Amygdala (tissue), 56 donors: ENCODE measurements at regions not wholly inside any gene's neighbourhood (a gene's known extent, or its start where the extent isn't known, plus 50 kb on each side); places are given as distances from the start of the nearest gene placed in this dataset.

Experiments used
- DNase-seq, 56 donors: peaks; one replicate each; lab custom pipeline; 2025; lab: John Stamatoyannopoulos, UW

DNA sequence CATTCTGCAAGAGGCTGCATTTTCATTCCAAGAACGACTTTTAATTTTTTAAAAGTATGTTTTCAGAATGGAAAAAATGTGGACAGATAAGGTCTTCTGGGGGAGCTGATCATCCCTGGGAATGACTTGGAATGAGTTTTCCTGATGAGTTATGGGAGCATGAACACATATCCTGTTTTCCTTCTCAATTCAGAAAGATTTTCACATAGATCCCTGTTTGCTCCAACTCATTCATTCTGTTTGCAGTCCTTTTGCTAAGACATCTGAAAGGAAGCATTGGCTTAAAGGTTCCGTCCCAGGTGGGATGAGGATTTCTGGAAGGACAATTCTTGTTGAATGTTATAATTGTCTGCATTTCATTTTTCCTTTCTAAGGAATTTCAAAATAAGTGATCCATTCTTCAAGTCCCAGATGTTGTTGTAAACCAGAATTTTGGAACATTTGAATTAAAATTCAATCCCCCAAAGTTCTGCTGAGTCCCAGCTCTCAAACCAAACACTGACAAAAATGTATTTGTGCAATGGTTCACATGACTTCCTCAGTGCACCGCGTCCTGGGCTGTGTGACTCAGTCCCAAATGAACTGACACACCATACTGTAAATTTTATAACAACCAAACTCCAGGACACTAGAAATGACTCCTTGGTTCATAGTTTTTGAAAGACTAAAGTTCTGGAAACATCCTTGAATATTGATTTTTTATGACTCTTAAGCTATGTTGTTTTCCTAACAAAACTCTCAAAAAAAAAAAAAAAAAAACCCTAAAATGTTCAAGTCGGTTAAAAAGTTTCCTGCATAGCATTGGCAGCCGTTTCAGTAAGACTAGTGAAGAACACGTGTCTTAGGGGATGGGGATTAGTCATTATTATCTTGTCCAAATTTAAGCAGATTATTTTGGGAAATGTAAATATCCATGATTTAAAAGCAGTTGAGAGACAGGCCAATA, 281.8 kb upstream of the TCF4 start:
- no peak for DNase-seq

DNA sequence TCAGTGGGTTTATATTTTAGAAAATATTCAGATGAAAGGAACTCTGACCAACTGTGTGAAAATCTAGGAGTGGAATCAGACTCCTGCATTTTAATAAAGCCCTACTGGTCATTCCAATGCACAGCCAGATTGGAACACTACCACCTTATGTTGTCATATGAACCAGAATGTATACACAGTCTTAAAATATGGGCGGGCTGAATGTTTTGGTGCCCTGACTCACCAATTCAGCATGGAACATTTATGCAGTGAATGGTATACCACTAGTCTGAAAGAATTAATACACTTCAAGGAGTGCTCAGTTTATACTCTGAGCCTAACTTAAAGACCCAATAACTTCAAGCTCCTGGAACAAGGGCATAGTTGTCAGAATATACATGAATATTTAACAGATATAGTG, 280.9 kb upstream of the TCF4 start:
- DNase-seq = no peak

DNA sequence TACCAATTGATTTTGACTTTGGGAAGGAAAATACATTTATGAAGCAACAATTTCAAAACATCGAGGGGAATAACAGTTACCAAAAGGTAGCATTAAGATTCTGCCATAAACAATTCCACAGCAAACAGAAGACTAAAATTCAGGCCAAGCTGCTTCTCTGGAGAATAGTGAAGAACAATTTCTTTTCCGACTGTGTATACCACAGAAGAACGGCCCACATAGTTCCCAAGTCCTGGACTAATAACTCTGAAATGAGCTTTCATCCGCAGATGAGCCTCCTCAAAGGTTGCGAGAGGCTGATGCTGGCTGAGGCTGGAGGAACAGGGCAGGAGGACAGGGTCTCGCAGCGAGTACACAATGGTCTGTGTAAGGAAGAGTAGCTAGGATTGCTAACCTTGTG, 278.9 kb upstream of the TCF4 start:
- no peak for DNase-seq

DNA sequence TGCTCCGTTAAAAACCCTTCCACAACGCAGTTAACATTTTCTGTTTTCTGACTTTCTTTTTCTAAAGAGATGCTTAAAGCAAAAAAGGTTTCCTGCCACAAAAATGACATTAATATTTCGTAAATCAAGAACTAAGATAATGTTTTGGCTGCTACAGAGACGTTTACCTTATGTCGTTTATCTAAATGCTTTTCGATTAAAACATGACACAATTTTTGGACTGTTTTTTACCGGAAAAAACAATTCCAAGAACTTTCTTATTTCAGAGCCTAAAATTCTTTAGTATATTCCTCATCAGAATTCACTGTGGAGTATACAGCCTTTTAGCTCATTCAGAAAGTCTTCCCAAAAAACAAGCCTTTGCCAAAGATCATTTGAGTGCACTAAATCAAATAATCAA, 278.0 kb upstream of the TCF4 start:
- DNase-seq = no peak

DNA sequence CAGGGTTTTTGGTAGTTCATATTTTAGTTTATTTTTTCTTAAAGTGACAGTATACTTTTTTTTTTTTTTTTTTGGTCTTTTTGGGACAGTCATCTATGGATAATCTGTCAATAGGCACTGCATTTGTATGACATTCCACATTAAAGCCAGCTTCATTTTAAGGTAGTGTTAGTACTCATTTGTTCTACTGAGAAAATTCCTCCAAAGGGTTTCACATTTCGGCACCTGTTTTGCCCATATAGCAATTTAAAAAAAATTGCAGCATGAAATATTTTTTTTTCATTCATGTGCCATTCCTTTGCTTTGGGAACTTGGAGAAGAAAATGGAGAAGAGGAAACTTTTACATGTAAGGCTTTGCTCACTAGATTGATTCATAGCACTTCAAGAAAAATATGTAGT, 276.3 kb upstream of the TCF4 start:
- no peak for DNase-seq

DNA sequence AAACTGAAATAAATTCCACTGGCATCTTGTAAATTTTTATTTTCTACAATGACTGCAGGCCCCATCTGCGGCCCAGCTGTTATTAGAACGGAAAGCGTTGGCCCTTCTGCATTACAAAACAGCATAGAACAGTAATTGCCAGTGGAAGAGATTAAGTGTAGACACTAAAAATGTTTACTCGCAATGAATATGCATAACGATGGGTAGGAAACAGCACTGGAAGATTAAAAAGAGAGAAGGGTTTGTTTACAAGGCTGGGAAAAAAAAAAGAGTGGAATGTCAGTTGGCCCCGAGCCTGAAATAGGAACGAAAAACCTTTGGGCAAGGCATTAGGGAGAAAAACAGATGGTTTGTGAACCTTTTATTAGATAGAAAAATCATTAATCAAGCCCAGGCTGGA, 275.9 kb upstream of the TCF4 start:
- peak in 2 of 56 donors; percentile 10 to 35 for DNase-seq

DNA sequence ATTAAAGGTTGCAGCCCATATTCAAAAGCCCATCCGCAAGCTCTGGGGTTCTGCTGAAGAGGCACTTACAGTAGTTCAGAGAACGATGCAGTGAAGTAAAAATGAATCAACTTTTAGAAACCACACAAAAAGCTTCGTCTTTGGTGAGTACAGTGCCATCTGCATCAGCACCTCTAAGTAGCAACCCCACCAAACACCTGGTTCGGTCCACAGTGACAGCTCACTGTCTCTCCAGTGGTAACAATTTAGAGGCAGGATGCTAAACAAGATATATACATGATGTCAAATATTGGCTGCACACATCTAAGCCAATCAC, 275.4 kb upstream of the TCF4 start:
- DNase-seq = no peak

DNA sequence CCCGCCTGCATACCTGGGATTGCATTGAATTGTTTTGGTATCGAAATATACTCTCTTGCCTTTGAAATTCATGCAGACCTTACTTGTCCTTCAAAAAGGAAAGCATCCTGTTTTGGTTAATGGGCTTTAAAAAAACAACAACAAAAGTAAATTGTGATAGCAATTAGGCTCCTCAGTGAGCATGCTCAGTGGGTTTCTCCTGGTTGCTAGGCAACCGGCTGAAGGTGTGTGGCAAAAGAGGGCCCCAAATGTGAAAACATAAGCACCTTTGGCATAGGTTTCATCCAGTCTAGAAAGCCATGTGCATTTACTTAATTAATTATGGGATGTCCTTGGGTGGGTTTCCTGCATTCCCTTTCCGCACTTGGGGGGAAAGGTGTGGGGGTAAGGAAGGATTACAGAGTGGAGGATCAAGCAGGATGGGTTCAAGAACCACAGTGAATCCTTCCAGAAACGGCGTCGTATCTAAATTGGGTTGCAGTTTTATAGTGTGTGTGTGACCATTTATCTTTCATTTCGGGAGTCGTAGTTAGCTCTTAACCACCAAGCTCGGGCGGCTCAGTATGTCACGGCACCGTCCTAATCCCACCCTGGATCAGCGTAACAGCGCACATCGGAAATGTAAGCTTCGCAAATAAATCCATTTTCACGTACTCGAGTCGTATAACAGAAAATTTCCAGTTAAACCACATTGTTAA, 274.9 kb upstream of the TCF4 start:
- no peak for DNase-seq

DNA sequence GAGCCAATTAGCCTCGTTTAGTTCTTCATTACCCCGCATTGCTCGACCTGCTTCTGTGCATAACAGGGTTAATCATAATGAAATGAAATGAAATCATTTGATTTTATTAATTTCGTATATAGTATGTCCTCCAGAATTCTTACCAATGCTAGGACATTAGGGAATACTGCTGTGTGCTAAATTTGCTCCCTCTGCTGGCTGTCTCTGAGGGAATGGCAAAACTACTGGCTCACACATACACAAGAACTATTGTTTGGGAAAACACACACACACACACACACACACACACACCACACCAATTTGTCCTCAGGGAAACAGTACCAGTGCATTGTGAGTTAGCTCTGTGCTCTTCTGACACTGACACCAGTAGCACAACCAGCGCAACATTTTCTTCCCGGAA, 273.3 kb upstream of the TCF4 start:
- DNase-seq = peak in 41 of 56 donors; percentile 6 to 78 (median 29)

DNA sequence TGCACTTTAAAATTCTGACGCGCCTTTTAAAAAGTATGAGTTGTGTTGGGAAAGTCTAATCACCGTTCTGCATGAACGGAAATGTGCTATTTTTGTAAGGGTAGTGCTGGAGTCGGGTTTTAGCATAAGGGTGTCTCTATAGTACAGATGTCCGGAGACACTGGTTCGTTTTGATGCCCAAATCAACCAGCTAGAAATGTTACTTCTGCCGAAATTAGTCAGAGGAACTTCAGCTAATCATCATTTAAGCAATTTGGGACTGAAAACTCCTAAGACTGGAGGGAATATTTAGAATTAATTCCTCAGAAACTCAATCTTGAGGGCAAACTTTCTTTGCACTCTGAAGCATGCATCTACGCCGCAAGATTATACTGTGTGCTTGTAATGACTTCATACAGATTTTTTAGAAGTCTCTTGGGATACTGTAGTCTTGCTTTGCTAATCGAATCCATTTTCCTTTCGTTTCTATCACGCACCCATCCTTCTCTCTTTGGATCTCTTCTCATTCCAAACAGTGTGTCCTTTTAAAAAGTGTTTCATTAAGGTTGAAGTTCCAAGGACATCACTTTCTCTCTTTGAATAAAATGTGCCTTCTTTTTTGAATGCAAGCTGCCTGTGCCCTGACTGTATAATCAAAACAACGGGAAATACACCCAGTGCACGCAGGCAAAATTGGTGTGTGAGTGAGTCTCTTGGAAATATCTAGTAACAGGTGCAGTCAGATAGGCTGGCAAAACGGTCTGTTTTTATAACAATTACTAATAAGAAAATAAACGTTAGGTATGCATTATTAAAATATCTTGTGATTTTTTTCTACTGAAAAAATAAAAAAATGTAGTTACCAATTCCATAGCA, 270.9 kb upstream of the TCF4 start:
- no peak for DNase-seq

DNA sequence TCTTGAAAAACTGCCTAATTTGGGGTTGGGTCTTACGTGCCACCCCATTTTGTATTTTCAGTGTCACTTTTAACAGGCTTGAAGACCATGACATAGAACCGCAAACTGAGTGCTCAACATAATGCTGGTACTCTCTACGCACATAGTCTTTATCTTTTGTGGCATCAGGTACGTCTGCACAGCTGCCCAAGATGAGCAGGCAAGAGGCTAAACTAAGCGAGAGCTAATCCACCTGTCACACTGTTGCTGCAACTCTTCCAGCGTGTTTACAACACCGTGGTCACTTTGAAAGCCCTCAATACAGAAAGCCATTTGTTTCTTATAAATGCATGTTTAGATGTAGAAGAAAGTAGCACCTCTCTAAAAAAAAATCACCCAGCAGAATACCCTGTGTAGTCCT, 270.0 kb upstream of the TCF4 start:
- no peak for DNase-seq

DNA sequence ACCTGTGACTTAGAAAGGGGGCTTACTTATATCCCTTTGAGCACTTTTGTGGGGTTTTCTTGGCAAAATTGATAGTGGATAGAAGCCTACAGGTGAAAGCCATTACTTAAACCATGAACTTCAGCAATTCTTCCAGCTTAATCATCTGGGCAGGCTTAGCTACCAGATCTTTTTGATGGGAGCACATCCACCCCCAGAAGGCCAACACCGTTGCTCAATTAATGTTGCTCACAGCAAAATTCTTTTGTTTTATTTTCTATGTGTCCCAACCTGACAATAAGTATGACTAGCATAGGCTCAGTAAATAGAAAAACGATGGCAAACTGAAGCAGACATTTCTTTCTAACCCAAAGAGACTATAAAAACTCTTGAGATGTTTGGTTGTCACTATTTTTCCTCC, 269.4 kb upstream of the TCF4 start:
- no peak for DNase-seq

DNA sequence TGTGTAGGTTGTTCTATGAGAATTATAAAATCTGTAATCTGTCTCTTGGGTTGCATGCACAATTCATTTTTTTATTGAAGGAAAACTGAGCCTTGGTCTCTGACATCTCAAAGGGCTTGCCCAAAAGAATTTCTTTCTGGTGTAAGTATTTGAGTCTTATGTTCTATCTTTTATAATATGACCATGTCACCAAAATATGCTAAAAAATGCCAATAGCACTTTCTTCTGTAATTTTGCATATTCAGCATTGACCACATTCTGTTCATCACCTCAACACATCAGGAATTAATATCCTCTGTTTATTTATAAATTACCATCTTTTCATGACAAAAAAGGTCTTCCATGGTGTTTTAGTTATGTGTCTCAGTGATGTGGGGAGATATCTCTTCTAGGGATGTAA, 268.7 kb upstream of the TCF4 start:
- DNase-seq = no peak

DNA sequence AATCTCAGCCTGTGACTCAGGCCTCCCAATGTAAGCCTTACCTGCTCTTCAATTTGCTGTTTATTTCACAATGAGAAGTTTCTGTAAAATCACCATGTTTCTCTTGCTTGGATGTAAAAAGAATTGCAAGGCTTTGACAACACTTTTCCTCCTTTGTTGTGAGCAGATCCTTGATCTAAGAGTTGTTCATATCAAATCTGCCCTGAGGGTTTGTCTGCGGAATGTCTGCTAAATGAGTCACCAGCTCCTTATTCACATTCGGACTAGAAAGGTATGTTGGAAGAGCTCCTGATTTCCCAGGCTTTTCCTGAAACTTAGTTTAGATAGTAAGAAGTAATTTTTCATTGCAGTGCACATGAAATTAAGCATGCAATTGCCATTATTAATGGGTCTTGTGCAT, 268.2 kb upstream of the TCF4 start:
- DNase-seq = no peak

DNA sequence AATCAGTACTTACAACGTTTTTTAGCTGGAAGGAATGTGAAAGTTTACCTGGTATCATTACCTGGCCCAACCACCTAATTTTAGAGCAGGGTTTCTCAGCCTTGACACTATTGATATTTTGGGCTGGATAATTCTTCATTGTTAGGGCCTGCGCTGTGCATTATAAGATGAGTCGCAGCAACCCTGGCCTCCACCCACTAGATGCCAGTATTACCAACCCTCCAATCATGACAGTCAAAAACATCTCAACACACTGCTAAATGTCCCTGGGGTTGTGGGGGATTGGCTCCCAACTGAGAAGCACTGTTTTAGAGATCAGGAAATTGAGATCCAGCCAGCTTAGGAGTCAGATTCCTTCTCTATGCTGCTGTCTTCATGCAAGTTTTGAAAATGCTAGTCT, 265.3 kb upstream of the TCF4 start:
- no peak for DNase-seq

DNA sequence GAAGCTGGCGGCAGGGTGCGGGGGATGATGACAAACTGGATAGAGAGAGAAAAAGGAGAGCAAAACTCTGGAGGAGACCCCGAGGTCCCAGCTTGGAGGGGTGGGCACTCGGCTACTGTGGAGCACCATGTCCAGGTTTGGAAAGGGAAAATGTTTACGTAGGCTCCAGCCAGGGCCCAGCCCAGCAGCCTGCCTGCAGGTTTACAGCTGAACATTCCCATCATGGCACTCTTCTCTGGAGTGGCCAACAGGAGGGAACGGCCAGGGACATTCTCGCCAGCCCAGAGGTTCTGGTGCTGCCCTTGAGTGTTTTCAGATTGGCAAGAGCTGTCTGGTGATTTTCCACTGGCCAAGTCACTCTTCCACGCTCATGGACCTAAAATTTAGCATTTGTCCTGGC, 262.9 kb upstream of the TCF4 start:
- no peak for DNase-seq

DNA sequence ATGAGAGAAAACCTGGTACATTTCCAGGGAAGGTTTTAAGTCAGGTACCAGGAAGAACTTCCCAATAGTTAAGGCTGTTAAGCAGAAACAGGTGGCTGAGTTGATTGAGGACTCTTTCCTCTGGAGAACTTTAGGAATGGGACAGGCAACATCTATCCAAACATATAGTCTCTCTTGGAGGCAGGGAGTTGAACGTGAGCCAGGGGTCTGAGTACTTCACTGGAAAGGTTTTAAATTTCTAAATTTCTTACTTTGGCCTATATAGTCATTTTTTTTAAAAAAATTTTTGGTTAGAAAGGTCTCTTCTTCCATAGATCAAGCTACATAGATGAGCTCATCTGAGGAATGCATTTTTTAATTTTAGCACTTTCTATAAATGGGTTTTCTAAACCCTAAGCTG, 261.4 kb upstream of the TCF4 start:
- no peak for DNase-seq

DNA sequence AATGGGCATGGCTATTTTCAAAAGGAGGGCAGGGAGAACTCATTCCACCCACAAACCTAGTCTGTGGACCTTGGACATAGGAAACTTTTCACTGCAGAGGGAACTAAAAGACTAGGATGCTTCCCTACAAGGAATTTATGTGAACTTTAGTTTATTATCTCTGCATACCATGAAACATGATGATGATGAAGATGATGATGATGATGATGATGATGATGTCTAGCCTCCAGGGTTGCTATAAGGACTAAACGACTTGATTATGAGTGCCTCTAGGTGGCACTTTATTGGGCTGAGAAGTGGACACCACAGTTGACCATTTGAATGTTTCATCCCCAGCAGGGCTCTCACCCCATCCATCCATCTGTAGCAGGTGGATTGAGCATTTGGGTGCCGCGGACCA, 260.0 kb upstream of the TCF4 start:
- no peak for DNase-seq

DNA sequence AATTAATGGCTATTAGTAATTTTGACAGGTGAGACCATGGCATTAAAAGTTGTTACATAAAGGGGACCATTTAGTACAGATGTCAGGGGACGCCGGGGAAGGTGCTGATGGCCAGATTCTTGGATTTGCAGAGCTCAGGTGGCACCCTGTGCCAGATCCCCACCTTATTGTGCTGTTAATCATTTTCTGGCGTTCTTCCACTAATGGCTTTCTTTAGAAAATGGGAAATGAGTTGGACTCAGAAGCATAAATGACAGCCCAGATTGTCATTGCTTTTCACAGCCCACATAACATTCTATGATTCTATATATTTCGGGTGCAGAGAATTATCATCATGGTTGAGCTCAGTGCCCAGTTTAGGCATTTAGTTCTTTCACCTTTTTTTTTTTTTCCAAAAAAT, 257.2 kb upstream of the TCF4 start:
- DNase-seq = no peak

DNA sequence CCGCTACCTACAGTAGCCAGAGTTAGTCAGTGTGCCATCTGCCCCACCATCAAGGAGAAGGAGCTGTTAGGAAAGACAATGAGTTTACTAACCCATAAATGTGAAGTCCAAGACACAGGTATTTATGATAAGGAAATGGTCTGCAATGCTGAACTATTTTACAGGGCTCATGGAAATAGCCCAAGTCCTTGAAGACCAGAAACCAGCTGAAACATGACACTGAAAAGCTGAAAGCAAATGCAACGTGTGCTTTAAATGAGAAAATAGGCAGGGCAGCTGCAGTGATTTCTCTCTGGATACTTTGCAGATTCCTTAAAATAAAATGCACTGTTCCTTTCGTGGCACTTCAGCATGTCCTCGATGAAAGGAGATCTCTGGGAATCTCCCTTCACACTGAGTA, 256.4 kb upstream of the TCF4 start:
- no peak for DNase-seq

DNA sequence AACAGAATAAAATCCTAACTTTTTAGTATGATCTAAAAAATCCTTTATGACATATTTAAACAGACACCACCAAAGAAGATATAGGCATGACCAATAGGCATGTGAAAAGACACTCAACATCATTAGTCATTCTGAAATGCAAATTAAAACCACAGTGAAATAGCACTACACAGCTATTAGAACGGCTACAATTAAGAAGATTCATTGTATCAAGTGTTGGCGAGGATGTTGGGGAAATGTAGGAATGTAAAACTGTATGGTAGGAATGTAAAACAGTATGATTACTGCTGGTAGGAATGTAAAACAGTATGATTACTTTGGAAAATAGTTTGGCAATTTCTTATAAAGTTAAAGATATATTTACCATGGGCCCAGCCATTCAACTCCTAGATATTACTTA, 253.3 kb upstream of the TCF4 start:
- no peak for DNase-seq
